ENCODE measurements at regions not wholly inside any gene's neighbourhood (a gene's known extent, or its start where the extent isn't known, plus 50 kb on each side); places are given as distances from the start of the nearest gene placed in this dataset.
"Not testable (repeated sequence)": the region's sequence is repeated elsewhere in the genome, so short reads cannot be mapped to it uniquely, and the experiment has no call there.

GRCh38 chr3:26281284-26281985 is 341.1 kb upstream of the LRRC3B start:
- no peak overlapping the region for H3K4me3 ChIP-seq
- H3K9me3 ChIP-seq = peaks cover 0 to 10% (median 2%) of the 10 kb centered on the region in 4 donors
- no peak for DNase-seq
- H3K27ac ChIP-seq = no peak overlapping the region
- TF ChIP-seq, protein P1, sequence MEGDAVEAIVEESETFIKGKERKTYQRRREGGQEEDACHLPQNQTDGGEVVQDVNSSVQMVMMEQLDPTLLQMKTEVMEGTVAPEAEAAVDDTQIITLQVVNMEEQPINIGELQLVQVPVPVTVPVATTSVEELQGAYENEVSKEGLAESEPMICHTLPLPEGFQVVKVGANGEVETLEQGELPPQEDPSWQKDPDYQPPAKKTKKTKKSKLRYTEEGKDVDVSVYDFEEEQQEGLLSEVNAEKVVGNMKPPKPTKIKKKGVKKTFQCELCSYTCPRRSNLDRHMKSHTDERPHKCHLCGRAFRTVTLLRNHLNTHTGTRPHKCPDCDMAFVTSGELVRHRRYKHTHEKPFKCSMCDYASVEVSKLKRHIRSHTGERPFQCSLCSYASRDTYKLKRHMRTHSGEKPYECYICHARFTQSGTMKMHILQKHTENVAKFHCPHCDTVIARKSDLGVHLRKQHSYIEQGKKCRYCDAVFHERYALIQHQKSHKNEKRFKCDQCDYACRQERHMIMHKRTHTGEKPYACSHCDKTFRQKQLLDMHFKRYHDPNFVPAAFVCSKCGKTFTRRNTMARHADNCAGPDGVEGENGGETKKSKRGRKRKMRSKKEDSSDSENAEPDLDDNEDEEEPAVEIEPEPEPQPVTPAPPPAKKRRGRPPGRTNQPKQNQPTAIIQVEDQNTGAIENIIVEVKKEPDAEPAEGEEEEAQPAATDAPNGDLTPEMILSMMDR (IDR thresholded peaks at IDR 0.05) = no peak
- TF ChIP-seq POLR2A (IDR thresholded peaks at IDR 0.05) = no peak
- no peaks in the 10 kb centered on the region for H3K27me3 ChIP-seq
- H3K36me3 ChIP-seq = no peaks in the 10 kb centered on the region
- H3K4me1 ChIP-seq = no peaks in the 10 kb centered on the region

- H3K36me3 ChIP-seq, H3K27ac ChIP-seq, DNase-seq, H3K4me1 ChIP-seq, H3K4me3 ChIP-seq, H3K27me3 ChIP-seq: not testable (repeated sequence)
- peaks cover 0 to 10% (median 2%) of the 10 kb centered on the region in 4 donors for H3K9me3 ChIP-seq
Observed at GRCh38 chr3:26284503-26284902, 338.1 kb upstream of the LRRC3B start.

GRCh38 chr3:26291840-26292239 is 330.7 kb upstream of the LRRC3B start:
- Histone ChIP-seq H3K9me3 (no peaks in the 10 kb centered on the region), H3K4me1 (no peaks in the 10 kb centered on the region), H3K27me3 (no peaks in the 10 kb centered on the region), H3K4me3 (no peak overlapping the region), H3K36me3 (no peaks in the 10 kb centered on the region), H3K27ac (no peak overlapping the region)
- no peak for TF ChIP-seq POLR2A (IDR thresholded peaks at IDR 0.05)
- TF ChIP-seq, protein P1 (IDR thresholded peaks at IDR 0.05) = no peak
- no peak for DNase-seq

DNA sequence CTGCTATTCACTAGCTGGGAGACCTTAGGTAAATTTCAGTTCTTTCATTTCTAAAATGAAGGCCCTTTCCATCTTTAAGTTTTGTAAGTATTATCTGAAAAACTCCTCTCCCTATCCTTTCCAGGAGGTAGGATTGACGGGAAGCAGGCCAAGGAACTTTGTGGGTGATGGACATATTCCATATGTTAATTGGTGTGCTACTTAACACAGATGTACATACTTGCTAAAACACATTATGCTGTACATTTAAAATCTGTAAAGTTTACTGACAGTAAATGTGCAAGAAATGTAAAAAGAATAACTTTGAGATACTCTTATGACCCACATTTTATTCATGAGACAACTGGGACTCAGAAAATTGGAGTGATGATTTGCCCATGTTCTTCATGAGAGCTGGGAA is 329.8 kb upstream of the LRRC3B start:
- TF ChIP-seq, protein P1 (IDR thresholded peaks at IDR 0.05) = no peak
- no peak overlapping the region for H3K4me3 ChIP-seq
- no peak overlapping the region for H3K27ac ChIP-seq
- no peak for DNase-seq
- H3K9me3 ChIP-seq = no peaks in the 10 kb centered on the region
- H3K27me3 ChIP-seq = no peaks in the 10 kb centered on the region
- no peaks in the 10 kb centered on the region for H3K36me3 ChIP-seq
- no peaks in the 10 kb centered on the region for H3K4me1 ChIP-seq

- no peak overlapping the region for H3K4me3 ChIP-seq
- DNase-seq = no peak
- no peak overlapping the region for H3K27ac ChIP-seq
- H3K9me3 ChIP-seq = no peaks in the 10 kb centered on the region
- no peaks in the 10 kb centered on the region for H3K4me1 ChIP-seq
- TF ChIP-seq, protein P1 (IDR thresholded peaks at IDR 0.05) = no peak
- TF ChIP-seq POLR2A (IDR thresholded peaks at IDR 0.05) = no peak
- no peaks in the 10 kb centered on the region for H3K36me3 ChIP-seq
- no peaks in the 10 kb centered on the region for H3K27me3 ChIP-seq
Observed at GRCh38 chr3:26293329-26293844, 329.2 kb upstream of the LRRC3B start.

- peaks cover 0 to 8% (median 0%) of the 10 kb centered on the region in 4 donors for H3K9me3 ChIP-seq
- no peak for TF ChIP-seq POLR2A (IDR thresholded peaks at IDR 0.05)
- TF ChIP-seq, protein P1 (IDR thresholded peaks at IDR 0.05) = no peak
- no peak overlapping the region for H3K27ac ChIP-seq
- no peak for DNase-seq
- H3K4me3 ChIP-seq = no peak overlapping the region
- no peaks in the 10 kb centered on the region for H3K27me3 ChIP-seq
- no peaks in the 10 kb centered on the region for H3K36me3 ChIP-seq
- H3K4me1 ChIP-seq = no peaks in the 10 kb centered on the region
Observed at GRCh38 chr3:26307192-26307591, 315.4 kb upstream of the LRRC3B start.
